Suprapubic skin (tissue), 4 donors: ENCODE measurements at regions not wholly inside any gene's neighbourhood (a gene's known extent, or its start where the extent isn't known, plus 50 kb on each side); places are given as distances from the start of the nearest gene placed in this dataset.
A peak's percentile ranks its signal among the peaks of the same experiment; 100 is the strongest.

Source experiments
- DNase-seq, 2 donors: peaks; one replicate each; pipeline ENCODE4 v3.0.0-alpha.2; 2019; ENCODE audit warnings: low spot score in 2 of 2
- H3K27ac ChIP-seq: fragments of 200-600 bp; sonication (generic); one replicate; pipeline ENCODE4 v1.5.1; 2019
- H3K27me3 ChIP-seq: fragments of 200-600 bp; sonication (generic); one replicate; pipeline ENCODE4 v1.5.1; 2019
- H3K36me3 ChIP-seq: fragments of 200-600 bp; sonication (generic); one replicate; pipeline ENCODE4 v1.5.1; 2019
- H3K4me1 ChIP-seq: fragments of 200-600 bp; sonication (generic); one replicate; pipeline ENCODE4 v1.5.1; 2019
- H3K4me3 ChIP-seq: fragments of 200-600 bp; sonication (generic); one replicate; pipeline ENCODE4 v1.5.1; 2019; ENCODE audit warnings: mild to moderate bottlenecking
- H3K9me3 ChIP-seq: fragments of 200-600 bp; sonication (generic); one replicate; pipeline ENCODE4 v1.5.1; 2019
- EP300 ChIP-seq: sonication (generic); formaldehyde crosslinking; IDR thresholded peaks from one replicate; pipeline ENCODE4 v1.6.1; 2017; ENCODE audit warnings: antibody characterized with exemption
- POLR2A ChIP-seq, 2 donors: fragments of 450-650 bp; IDR thresholded peaks; one replicate each; pipeline ENCODE4 v1.6.1; 2017; ENCODE audit warnings: antibody characterized with exemption in 2 of 2, mild to moderate bottlenecking in 2 of 2, moderate library complexity in 2 of 2
- POLR2AphosphoS5 ChIP-seq, 3 donors: sonication (generic); formaldehyde crosslinking; IDR thresholded peaks; one replicate each; pipeline ENCODE4 v1.6.1; 2017; ENCODE audit warnings: antibody characterized with exemption in 3 of 3
- WGBS: methylation state at CpG from one replicate; pipeline ENCODE4 v1.1.5; 2018; 5-methylcytosine and 5-hydroxymethylcytosine counted together
- TF ChIP-seq, protein P1 (sequence below), 2 donors: fragments of 200-600 bp in 1 of 2; fragments of 450-650 bp in 1 of 2; sonication (generic) in 1 of 2; IDR thresholded peaks; one replicate each; pipeline ENCODE4 v1.5.1; 2016 to 2019; ENCODE audit warnings: antibody characterized with exemption in 2 of 2, mild to moderate bottlenecking in 1 of 2, moderate library complexity in 1 of 2

- H3K4me3 ChIP-seq = no peak overlapping the region
- peak; percentile 52 to 65 for DNase-seq
- H3K27me3 ChIP-seq = peaks cover 47% of the 10 kb centered on the region
- no peaks in the 10 kb centered on the region for H3K36me3 ChIP-seq
- TF ChIP-seq EP300 = no peak
- TF ChIP-seq POLR2AphosphoS5 (IDR thresholded peaks at IDR 0.05) = no peak
- no peak for TF ChIP-seq POLR2A (IDR thresholded peaks at IDR 0.05)
- H3K4me1 ChIP-seq = peaks cover 4% of the 10 kb centered on the region
- H3K27ac ChIP-seq = no peak overlapping the region
- H3K9me3 ChIP-seq = no peaks in the 10 kb centered on the region
- WGBS = 78% methylated on average over 23 of the region's 30 CpGs
These were observed 150.2 kb upstream of the C14orf180 start for GRCh38 chr14:104429291-104429861.

- Histone ChIP-seq H3K27me3 (peaks cover 34% of the 10 kb centered on the region), H3K9me3 (no peaks in the 10 kb centered on the region), H3K4me3 (no peak overlapping the region), H3K36me3 (no peaks in the 10 kb centered on the region), H3K27ac (no peak overlapping the region), H3K4me1 (peaks cover 7% of the 10 kb centered on the region)
- DNase-seq = peak; percentile 49 to 63
- 93% methylated on average over 10 of the region's 15 CpGs for WGBS
- TF ChIP-seq EP300 = no peak
- TF ChIP-seq, protein P1, sequence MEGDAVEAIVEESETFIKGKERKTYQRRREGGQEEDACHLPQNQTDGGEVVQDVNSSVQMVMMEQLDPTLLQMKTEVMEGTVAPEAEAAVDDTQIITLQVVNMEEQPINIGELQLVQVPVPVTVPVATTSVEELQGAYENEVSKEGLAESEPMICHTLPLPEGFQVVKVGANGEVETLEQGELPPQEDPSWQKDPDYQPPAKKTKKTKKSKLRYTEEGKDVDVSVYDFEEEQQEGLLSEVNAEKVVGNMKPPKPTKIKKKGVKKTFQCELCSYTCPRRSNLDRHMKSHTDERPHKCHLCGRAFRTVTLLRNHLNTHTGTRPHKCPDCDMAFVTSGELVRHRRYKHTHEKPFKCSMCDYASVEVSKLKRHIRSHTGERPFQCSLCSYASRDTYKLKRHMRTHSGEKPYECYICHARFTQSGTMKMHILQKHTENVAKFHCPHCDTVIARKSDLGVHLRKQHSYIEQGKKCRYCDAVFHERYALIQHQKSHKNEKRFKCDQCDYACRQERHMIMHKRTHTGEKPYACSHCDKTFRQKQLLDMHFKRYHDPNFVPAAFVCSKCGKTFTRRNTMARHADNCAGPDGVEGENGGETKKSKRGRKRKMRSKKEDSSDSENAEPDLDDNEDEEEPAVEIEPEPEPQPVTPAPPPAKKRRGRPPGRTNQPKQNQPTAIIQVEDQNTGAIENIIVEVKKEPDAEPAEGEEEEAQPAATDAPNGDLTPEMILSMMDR (IDR thresholded peaks at IDR 0.05) = no peak
- no peak for TF ChIP-seq POLR2A (IDR thresholded peaks at IDR 0.05)
These were observed 148.1 kb upstream of the C14orf180 start for GRCh38 chr14:104431351-104431928.

GRCh38 chr14:104431929-104432541, 147.5 kb upstream of the C14orf180 start:
- WGBS = 61% methylated on average over 4 of the region's 11 CpGs
- no peak for TF ChIP-seq POLR2A (IDR thresholded peaks at IDR 0.05)
- TF ChIP-seq, protein P1 (IDR thresholded peaks at IDR 0.05) = no peak
- no peak for TF ChIP-seq POLR2AphosphoS5 (IDR thresholded peaks at IDR 0.05)
- Histone ChIP-seq H3K36me3 (no peaks in the 10 kb centered on the region), H3K27ac (no peak overlapping the region), H3K9me3 (no peaks in the 10 kb centered on the region), H3K4me3 (no peak overlapping the region), H3K27me3 (peaks cover 33% of the 10 kb centered on the region), H3K4me1 (peaks cover 9% of the 10 kb centered on the region)
- DNase-seq = peak; percentile 35 to 50

- Histone ChIP-seq H3K27me3 (peaks cover 26% of the 10 kb centered on the region), H3K36me3 (no peaks in the 10 kb centered on the region), H3K9me3 (no peaks in the 10 kb centered on the region), H3K27ac (no peak overlapping the region), H3K4me3 (no peak overlapping the region), H3K4me1 (peaks cover 15% of the 10 kb centered on the region)
- DNase-seq = peak; percentile 51 to 75
- TF ChIP-seq EP300 = no peak
- no peak for TF ChIP-seq POLR2AphosphoS5 (IDR thresholded peaks at IDR 0.05)
- TF ChIP-seq POLR2A (IDR thresholded peaks at IDR 0.05) = no peak
- TF ChIP-seq, protein P1 (IDR thresholded peaks at IDR 0.05) = no peak
- WGBS = 86% methylated on average over 4 of the region's 27 CpGs
These were observed 146.8 kb upstream of the C14orf180 start for GRCh38 chr14:104432611-104433231.

GRCh38 chr14:104433401-104434213, 146.0 kb upstream of the C14orf180 start:
- no peak overlapping the region for H3K4me3 ChIP-seq
- 97% methylated on average over 6 of the region's 29 CpGs for WGBS
- H3K27ac ChIP-seq = no peak overlapping the region
- peak; percentile 47 to 75 for DNase-seq
- H3K4me1 ChIP-seq = peaks cover 15% of the 10 kb centered on the region
- TF ChIP-seq POLR2A (IDR thresholded peaks at IDR 0.05) = no peak
- TF ChIP-seq, protein P1 (IDR thresholded peaks at IDR 0.05) = no peak
- TF ChIP-seq POLR2AphosphoS5 (IDR thresholded peaks at IDR 0.05) = no peak
- TF ChIP-seq EP300 = no peak
- H3K36me3 ChIP-seq = no peaks in the 10 kb centered on the region
- no peaks in the 10 kb centered on the region for H3K9me3 ChIP-seq
- H3K27me3 ChIP-seq = peaks cover 20% of the 10 kb centered on the region
